ENCODE measurements at regions not wholly inside any gene's neighbourhood (a gene's known extent, or its start where the extent isn't known, plus 50 kb on each side); places are given as distances from the start of the nearest gene placed in this dataset.

- peak in 1 of 2 donors; percentile 7 for DNase-seq
These were observed 194.4 kb upstream of the PPFIA2 start for GRCh38 chr12:81953541-81953940.

DNA sequence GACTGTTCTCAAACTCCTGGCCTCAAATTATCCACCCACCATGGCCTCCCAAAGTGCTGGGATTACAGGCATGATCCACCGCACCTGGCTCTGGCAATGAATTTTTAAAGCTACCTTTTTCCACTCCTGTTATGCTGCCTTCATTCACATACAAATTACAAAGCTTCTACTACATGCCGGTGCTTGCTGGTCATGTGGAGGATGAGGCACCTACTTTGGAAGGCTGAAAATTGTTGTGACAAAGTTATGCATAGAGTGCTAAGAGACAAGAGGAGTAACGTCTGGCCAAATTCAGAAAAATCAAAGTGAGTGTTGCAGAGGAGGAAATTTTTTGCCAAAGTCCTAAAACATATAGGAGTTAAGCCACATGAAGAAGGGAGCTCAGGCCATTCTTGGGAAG is 191.7 kb upstream of the PPFIA2 start:
- DNase-seq = no peak

GRCh38 chr12:81949841-81950308 is 190.7 kb upstream of the PPFIA2 start:
- DNase-seq = peak in 1 of 2 donors; percentile 87

DNA sequence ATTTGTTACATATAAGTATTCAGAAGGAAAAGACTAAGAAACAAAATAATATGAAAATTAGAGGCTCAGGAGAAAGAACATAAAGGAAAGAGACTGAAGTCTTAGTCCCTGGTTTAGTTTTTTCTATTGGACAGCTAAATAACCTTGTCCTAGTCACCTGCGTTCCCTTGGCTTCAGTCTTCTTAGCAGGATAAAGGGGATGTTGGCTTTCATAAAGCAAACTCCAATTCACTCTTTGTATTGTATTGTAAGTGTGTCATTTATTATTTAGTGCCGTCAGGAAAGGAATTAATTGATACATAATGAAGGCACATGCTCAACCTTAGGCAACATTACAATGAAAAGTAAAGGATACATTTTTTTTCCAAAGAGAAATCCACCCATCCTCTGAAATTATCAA is 190.3 kb upstream of the PPFIA2 start:
- no peak for DNase-seq

DNA sequence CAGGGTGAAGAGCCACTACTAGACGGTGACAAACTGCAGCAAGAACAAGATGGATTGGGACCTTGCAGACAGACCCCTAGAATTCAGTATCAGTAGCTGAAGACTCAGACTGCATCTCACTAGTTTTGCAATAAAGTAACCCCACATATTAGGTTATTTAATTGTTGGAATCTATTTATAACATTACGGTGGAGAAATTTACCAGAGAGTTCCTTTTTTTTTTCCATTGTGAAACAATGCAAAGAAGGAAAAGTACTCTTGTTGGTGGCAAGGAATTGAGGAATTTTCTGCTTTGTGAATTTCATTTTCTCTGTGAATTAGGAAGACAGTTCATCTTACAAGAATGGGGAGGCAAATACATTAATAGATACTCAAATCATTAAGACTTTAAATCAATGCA is 185.7 kb upstream of the PPFIA2 start:
- peak; percentile 11 to 68 for DNase-seq

GRCh38 chr12:81942594-81942993 is 183.4 kb upstream of the PPFIA2 start:
- DNase-seq = peak; percentile 58 to 76

DNA sequence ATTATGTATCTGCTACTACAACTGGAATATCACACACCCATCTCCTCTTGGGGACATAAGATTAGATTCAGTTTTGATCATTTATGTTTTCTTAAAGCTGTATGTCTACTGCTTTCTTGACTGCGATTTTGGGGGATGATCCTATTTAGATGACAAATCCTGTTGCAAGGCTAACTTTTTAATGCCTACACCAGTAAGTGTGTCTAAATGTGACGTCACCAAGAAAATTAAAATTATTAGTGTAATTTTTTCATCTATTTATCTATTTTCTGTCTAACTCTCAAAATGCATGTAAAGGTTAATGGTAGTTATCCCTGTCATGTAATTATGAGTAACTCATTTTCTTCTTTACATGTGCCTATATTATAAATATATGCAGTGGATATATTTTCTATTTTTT is 170.9 kb upstream of the PPFIA2 start:
- no peak for DNase-seq

- DNase-seq = no peak
These were observed 137.6 kb upstream of the PPFIA2 start for GRCh38 chr12:81896771-81897170.

GRCh38 chr12:81888961-81889360 is 129.8 kb upstream of the PPFIA2 start:
- no peak for DNase-seq

DNA sequence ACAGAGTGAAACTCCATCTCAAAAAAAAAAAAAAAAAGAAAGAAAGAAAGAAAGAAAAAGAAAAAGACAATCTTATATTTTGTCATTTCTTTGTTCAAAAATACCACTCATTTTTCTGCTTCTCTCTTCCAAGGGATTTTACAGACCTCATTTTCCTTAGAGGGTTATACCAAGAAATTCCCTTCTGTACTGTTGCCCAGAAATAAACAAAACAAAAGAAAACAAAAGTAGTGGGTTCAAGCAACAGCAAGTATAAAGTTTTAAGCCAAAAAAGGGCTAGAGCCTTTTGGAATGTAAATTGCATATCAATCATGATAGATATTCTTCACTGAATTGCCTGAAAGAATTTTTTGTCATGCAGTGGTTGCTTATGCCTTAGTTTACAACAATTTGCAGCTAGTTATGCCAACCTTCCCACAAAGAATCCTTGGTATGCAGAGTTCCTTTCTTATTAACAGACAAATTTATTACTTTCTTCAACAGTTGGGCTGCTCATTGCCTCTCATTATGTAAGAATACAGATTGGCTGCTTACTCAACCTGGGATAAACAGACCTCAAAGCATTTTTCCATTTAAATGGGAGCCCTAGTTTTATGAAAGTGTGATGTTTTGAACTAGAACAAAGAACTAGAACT is 129.1 kb upstream of the PPFIA2 start:
- DNase-seq = no peak

- DNase-seq = no peak
These were observed 115.4 kb upstream of the PPFIA2 start for GRCh38 chr12:81874586-81874985.

GRCh38 chr12:81874166-81874565 is 115.0 kb upstream of the PPFIA2 start:
- DNase-seq = no peak

DNA sequence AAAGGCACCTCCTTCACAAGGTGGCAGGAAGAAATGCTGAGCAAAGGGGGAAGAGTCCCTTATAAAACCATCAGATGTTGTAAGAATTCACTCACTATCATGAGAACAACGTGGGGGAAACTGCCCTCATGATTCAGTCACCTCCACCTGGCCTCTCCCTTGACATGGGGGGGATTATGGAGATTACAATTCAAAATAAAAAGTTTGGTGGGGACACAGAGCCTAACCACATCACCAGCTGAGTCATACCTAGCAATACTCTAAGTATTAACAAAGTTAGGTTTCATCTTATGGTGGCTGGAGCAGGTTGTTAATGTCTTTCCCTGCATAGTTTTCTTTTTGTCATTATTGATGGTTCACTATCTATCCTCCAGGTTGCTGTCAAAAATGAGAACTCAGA is 113.2 kb upstream of the PPFIA2 start:
- DNase-seq = no peak

GRCh38 chr12:81866081-81866480 is 106.9 kb upstream of the PPFIA2 start:
- no peak for DNase-seq

- DNase-seq = no peak
These were observed 104.3 kb upstream of the PPFIA2 start for GRCh38 chr12:81863406-81863805.

- DNase-seq = no peak
These were observed 100.4 kb upstream of the PPFIA2 start for GRCh38 chr12:81859521-81859920.

DNA sequence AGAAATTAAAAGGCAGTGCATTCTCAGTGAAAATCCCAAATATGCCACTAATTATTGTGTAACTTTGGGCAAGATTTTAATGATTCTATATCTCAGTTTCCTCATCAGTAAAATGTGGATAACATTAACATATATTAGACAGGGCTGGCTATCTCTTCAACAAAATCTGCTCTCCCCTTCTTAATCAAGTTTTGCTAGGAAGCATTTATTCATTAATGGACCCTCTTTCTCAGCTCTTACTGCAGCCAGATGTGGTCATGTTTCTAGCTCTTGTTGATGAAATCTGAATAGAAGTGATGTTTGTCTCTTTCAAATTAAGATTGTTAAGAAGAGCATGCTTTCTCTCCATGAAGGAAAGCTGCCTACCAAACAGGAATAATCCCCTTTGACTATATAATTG is 84.4 kb upstream of the PPFIA2 start:
- no peak for DNase-seq

DNA sequence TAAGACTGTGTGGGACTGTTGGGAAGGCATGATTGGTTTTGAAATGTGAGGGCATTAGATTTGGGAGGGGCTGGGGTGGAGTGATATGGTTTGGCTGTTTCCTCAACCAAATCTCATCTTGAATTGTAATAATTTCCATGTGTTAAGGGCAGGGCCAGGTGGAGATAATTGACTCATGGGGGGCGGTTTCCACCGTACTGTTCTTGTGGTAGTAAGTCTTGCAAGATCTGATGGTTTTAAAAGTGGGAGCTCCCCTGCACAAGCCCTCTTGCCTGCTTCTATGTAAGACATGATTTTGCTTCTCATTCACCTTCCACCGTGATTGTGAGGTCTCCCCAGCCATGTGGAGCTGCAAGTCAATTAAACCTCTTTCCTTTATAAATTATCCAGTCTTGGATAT is 76.6 kb upstream of the PPFIA2 start:
- no peak for DNase-seq

GRCh38 chr12:81819991-81820633 is 61.0 kb upstream of the PPFIA2 start:
- DNase-seq = no peak

DNA sequence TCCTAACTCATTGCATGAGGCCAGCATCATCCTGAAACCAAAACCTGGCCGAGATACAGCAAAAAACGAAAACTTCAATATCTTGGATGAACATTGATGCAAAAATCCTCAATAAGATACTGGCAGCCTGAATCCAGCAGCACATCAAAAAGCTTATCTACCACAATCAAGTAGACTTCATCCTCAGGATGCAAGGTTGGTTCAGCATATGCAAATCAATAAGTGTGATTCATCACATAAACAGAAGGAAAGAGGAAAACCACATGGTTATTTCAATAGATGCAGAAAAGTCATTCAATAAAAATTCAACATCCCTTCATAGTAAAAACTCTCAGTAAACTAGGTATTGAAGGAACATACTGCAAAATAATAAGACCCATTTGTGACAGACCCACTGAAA is 56.5 kb upstream of the PPFIA2 start:
- DNase-seq = no peak

GRCh38 chr12:81811778-81812125 is 52.6 kb upstream of the PPFIA2 start:
- no peak for DNase-seq

DNA sequence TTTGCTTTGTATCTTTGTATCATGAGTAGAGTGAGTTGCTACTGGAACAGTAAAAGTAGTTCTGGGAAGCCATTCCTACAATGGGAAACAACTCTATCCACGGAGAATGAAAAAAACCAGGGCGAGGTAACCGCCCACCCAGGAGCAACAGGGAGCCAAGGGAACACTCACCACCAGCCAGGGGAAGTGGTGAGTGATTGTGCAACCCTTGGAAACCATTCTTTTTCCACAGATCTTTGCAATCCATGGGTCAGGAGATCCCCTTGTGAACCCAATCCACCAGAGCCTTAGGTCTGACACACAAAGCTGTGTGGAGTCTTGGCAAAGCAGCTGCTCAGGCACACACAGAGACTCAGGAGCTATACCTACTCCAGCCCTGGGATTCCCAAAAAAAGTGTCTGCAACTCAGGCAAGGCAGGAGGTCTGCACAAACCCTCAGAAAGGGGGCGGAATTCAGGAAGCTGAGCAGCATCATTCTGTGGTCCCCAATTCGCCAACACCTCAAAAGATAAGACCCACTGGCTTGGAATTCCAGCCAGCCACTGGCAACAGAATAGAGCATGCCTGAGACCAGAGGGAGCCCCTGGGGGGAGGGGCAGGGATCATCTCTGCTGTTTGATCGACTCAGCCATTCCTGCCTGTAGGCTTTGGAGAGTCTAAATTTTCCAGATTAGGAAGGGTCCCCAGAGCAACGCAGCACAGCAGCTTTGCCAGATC is 52.1 kb upstream of the PPFIA2 start:
- peak; percentile 23 to 26 for DNase-seq

DNA sequence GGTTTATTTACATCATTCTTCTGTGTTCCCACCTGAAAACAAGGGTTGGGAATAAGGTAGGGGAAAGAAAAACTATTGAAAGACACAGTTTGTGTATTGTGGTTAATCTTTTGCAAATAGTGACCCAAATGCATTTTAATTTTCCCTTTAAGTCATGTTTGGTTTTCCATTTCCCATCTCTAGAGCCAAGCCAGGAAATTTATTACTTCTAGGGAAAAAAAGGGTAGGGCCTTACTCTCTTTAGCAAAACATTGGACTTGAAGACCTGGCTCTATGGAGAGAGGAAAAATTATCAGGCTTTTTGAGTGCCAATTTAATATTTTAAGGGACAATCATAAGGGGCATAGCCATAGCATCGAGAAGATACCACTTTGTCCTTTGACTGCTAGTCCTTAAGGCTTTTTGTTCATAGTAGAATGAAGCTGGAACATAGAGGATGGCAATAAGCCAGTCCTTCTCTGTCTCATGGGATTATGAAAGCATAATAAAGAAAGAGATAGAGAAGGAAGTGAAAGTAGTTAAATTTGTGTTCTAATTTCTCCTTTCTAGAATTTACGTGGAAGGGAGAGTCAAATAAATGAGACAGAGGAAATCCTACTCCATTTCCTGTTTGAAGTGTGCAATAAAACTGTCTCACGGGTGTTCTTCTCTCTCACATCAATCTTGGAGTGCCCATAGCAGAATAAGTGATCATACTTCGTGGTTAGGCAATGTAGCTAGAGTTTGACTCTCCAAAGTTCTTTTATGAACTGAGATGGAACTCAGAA is 50.9 kb upstream of the PPFIA2 start:
- peak; percentile 9 to 87 for DNase-seq

Measured in inflammatory macrophage (primary cell).